SK-N-SH (cell line): ENCODE measurements at regions not wholly inside any gene's neighbourhood (a gene's known extent, or its start where the extent isn't known, plus 50 kb on each side); places are given as distances from the start of the nearest gene placed in this dataset.

ENCODE experiments used
- CTCF ChIP-seq: fragments of 200-600 bp; sonication (generic); IDR thresholded peaks from 2 replicates; pipeline ENCODE4 v1.6.1; 2017; ENCODE audit warnings: antibody characterized with exemption, mild to moderate bottlenecking, moderate library complexity
- FOXJ3 ChIP-seq: sonication (generic); formaldehyde crosslinking; IDR thresholded peaks from 2 replicates; pipeline ENCODE4 v1.5.1; 2020; ENCODE audit warnings: mild to moderate bottlenecking, missing genetic modification reagents
- MAX ChIP-seq: IDR thresholded peaks from 2 replicates; pipeline ENCODE4 v1.4.0; 2012; ENCODE audit warnings: low read depth
- USF2 ChIP-seq: fragments of 150-350 bp; IDR thresholded peaks from 2 replicates; pipeline ENCODE4 v1.6.1; 2017; ENCODE audit warnings: antibody characterized with exemption, low read length, low read depth, borderline replicate concordance

GRCh38 chr1:25048728-25049127, 118.7 kb upstream of the RUNX3 start:
- TF ChIP-seq FOXJ3 (CRISPR knock-in tag), result no peak
- TF ChIP-seq USF2, result no peak
- TF ChIP-seq MAX, result no peak
- no peak for TF ChIP-seq CTCF
